ENCODE measurements at regions not wholly inside any gene's neighbourhood (a gene's known extent, or its start where the extent isn't known, plus 50 kb on each side); places are given as distances from the start of the nearest gene placed in this dataset.

GRCh38 chr11:29200791-29201562 is 815.9 kb downstream of the KCNA4 start:
- no peaks in the 10 kb centered on the region for H3K27me3 ChIP-seq (ENCODE audit: control insufficient read depth in 1 of 2, insufficient read depth in 2 of 2, low read length in 2 of 2)
- H3K27ac ChIP-seq (ENCODE audit: low read depth in 2 of 2, low read length in 1 of 2) = no peak overlapping the region
- H3K36me3 ChIP-seq (ENCODE audit: control insufficient read depth in 2 of 2, insufficient read depth in 2 of 2, low read length in 1 of 2) = no peaks in the 10 kb centered on the region
- WGBS, 2 donors = 54 to 60% methylated on average over 11 of the region's 11 CpGs
- H3K9me3 ChIP-seq (ENCODE audit: control insufficient read depth in 2 of 2, insufficient read depth in 1 of 2, low read depth in 1 of 2, low read length in 1 of 2) = peaks cover 0 to 2% of the 10 kb centered on the region in 2 donors
- no peak overlapping the region for H3K4me3 ChIP-seq (ENCODE audit: low read depth in 1 of 2, low read length in 2 of 2)
- H3K4me1 ChIP-seq (ENCODE audit: control insufficient read depth in 2 of 2, insufficient read depth in 2 of 2, low read length in 1 of 2) = no peaks in the 10 kb centered on the region

- H3K4me3 ChIP-seq (ENCODE audit: low read depth in 1 of 2, low read length in 2 of 2) = no peak overlapping the region
- H3K27me3 ChIP-seq (ENCODE audit: control insufficient read depth in 1 of 2, insufficient read depth in 2 of 2, low read length in 2 of 2) = no peaks in the 10 kb centered on the region
- H3K36me3 ChIP-seq (ENCODE audit: control insufficient read depth in 2 of 2, insufficient read depth in 2 of 2, low read length in 1 of 2) = no peaks in the 10 kb centered on the region
- H3K27ac ChIP-seq (ENCODE audit: low read depth in 2 of 2, low read length in 1 of 2) = no peak overlapping the region
- H3K9me3 ChIP-seq (ENCODE audit: control insufficient read depth in 2 of 2, insufficient read depth in 1 of 2, low read depth in 1 of 2, low read length in 1 of 2) = no peaks in the 10 kb centered on the region
- H3K4me1 ChIP-seq (ENCODE audit: control insufficient read depth in 2 of 2, insufficient read depth in 2 of 2, low read length in 1 of 2) = no peaks in the 10 kb centered on the region
These were observed 826.5 kb downstream of the KCNA4 start for GRCh38 chr11:29190313-29190712.

- WGBS, 2 donors = 79 to 96% methylated on average over 1 of the region's 1 CpG
- no peaks in the 10 kb centered on the region for H3K27me3 ChIP-seq (ENCODE audit: control insufficient read depth in 1 of 2, insufficient read depth in 2 of 2, low read length in 2 of 2)
- H3K4me1 ChIP-seq (ENCODE audit: control insufficient read depth in 2 of 2, insufficient read depth in 2 of 2, low read length in 1 of 2) = no peaks in the 10 kb centered on the region
- no peak overlapping the region for H3K27ac ChIP-seq (ENCODE audit: low read depth in 2 of 2, low read length in 1 of 2)
- H3K9me3 ChIP-seq (ENCODE audit: control insufficient read depth in 2 of 2, insufficient read depth in 1 of 2, low read depth in 1 of 2, low read length in 1 of 2) = no peaks in the 10 kb centered on the region
- no peaks in the 10 kb centered on the region for H3K36me3 ChIP-seq (ENCODE audit: control insufficient read depth in 2 of 2, insufficient read depth in 2 of 2, low read length in 1 of 2)
- no peak overlapping the region for H3K4me3 ChIP-seq (ENCODE audit: low read depth in 1 of 2, low read length in 2 of 2)
These were observed 829.6 kb downstream of the KCNA4 start for GRCh38 chr11:29187215-29187614.

- 63 to 66% methylated on average over 7 of the region's 7 CpGs for WGBS, 2 donors
- Histone ChIP-seq H3K27ac (ENCODE audit: low read depth in 2 of 2, low read length in 1 of 2) (no peak overlapping the region), H3K27me3 (ENCODE audit: control insufficient read depth in 1 of 2, insufficient read depth in 2 of 2, low read length in 2 of 2) (no peaks in the 10 kb centered on the region), H3K4me1 (ENCODE audit: control insufficient read depth in 2 of 2, insufficient read depth in 2 of 2, low read length in 1 of 2) (no peaks in the 10 kb centered on the region), H3K9me3 (ENCODE audit: control insufficient read depth in 2 of 2, insufficient read depth in 1 of 2, low read depth in 1 of 2, low read length in 1 of 2) (no peaks in the 10 kb centered on the region), H3K4me3 (ENCODE audit: low read depth in 1 of 2, low read length in 2 of 2) (no peak overlapping the region), H3K36me3 (ENCODE audit: control insufficient read depth in 2 of 2, insufficient read depth in 2 of 2, low read length in 1 of 2) (no peaks in the 10 kb centered on the region)
These were observed 831.6 kb downstream of the KCNA4 start for GRCh38 chr11:29184939-29185890.

GRCh38 chr11:29183301-29183700 is 833.5 kb downstream of the KCNA4 start:
- Histone ChIP-seq H3K36me3 (ENCODE audit: control insufficient read depth in 2 of 2, insufficient read depth in 2 of 2, low read length in 1 of 2) (no peaks in the 10 kb centered on the region), H3K4me1 (ENCODE audit: control insufficient read depth in 2 of 2, insufficient read depth in 2 of 2, low read length in 1 of 2) (no peaks in the 10 kb centered on the region), H3K27me3 (ENCODE audit: control insufficient read depth in 1 of 2, insufficient read depth in 2 of 2, low read length in 2 of 2) (no peaks in the 10 kb centered on the region), H3K27ac (ENCODE audit: low read depth in 2 of 2, low read length in 1 of 2) (no peak overlapping the region), H3K9me3 (ENCODE audit: control insufficient read depth in 2 of 2, insufficient read depth in 1 of 2, low read depth in 1 of 2, low read length in 1 of 2) (no peaks in the 10 kb centered on the region), H3K4me3 (ENCODE audit: low read depth in 1 of 2, low read length in 2 of 2) (no peak overlapping the region)
- 61 to 70% methylated on average over 1 of the region's 1 CpG for WGBS, 2 donors

DNA sequence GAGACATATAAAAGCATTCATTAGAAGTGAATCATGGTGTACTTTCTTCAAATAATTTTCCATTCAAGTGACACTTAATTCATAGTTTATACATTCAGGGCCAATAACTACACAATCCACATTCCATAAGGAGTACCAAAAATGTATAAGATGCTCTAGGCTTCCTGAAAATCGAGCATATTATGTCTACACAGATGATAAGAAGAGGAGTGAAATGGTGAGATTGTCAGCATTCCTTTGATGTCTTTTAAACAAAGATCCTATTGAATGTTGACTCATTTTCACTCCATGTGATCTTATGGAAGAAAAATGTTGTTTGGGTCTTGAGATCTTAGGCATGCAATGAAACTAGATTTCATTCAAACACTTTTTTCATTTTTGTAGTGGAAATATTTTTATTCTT is 843.2 kb downstream of the KCNA4 start:
- no peaks in the 10 kb centered on the region for H3K9me3 ChIP-seq (ENCODE audit: control insufficient read depth in 2 of 2, insufficient read depth in 1 of 2, low read depth in 1 of 2, low read length in 1 of 2)
- no peaks in the 10 kb centered on the region for H3K27me3 ChIP-seq (ENCODE audit: control insufficient read depth in 1 of 2, insufficient read depth in 2 of 2, low read length in 2 of 2)
- H3K27ac ChIP-seq (ENCODE audit: low read depth in 2 of 2, low read length in 1 of 2) = no peak overlapping the region
- H3K4me3 ChIP-seq (ENCODE audit: low read depth in 1 of 2, low read length in 2 of 2) = no peak overlapping the region
- WGBS, 2 donors = 6 to 10% methylated on average over 1 of the region's 1 CpG
- no peaks in the 10 kb centered on the region for H3K36me3 ChIP-seq (ENCODE audit: control insufficient read depth in 2 of 2, insufficient read depth in 2 of 2, low read length in 1 of 2)
- H3K4me1 ChIP-seq (ENCODE audit: control insufficient read depth in 2 of 2, insufficient read depth in 2 of 2, low read length in 1 of 2) = no peaks in the 10 kb centered on the region

DNA sequence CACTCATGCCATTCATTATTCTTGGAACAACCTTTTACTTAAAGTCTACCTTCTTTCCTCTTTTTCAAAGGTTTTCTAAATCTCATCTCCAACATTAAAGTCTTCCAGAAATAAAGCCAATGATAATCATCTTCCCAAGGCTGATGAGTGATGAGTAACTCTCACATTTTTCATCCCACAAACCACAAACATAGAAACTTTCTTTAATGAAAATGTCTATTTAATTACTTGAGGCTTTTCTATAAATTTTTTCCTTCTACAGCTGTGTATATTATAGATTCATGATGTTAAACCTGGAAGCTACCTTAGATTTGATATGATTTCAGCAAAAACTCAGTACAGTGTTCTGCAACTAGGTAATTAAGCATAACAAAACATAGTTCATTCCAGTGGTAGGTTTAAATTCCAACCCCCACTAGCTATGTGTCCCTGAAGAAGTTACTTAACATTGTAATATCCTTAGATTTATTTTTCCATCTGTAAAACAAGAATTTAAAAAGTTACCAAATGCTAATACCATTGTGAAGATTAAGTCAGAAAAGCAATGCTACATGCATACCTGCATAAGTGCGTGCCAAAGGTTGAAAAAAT is 845.4 kb downstream of the KCNA4 start:
- Histone ChIP-seq H3K27me3 (ENCODE audit: control insufficient read depth in 1 of 2, insufficient read depth in 2 of 2, low read length in 2 of 2) (no peaks in the 10 kb centered on the region), H3K4me1 (ENCODE audit: control insufficient read depth in 2 of 2, insufficient read depth in 2 of 2, low read length in 1 of 2) (no peaks in the 10 kb centered on the region), H3K36me3 (ENCODE audit: control insufficient read depth in 2 of 2, insufficient read depth in 2 of 2, low read length in 1 of 2) (no peaks in the 10 kb centered on the region), H3K27ac (ENCODE audit: low read depth in 2 of 2, low read length in 1 of 2) (no peak overlapping the region), H3K9me3 (ENCODE audit: control insufficient read depth in 2 of 2, insufficient read depth in 1 of 2, low read depth in 1 of 2, low read length in 1 of 2) (no peaks in the 10 kb centered on the region), H3K4me3 (ENCODE audit: low read depth in 1 of 2, low read length in 2 of 2) (no peak overlapping the region)
- WGBS, 2 donors = 85 to 90% methylated on average over 1 of the region's 1 CpG

DNA sequence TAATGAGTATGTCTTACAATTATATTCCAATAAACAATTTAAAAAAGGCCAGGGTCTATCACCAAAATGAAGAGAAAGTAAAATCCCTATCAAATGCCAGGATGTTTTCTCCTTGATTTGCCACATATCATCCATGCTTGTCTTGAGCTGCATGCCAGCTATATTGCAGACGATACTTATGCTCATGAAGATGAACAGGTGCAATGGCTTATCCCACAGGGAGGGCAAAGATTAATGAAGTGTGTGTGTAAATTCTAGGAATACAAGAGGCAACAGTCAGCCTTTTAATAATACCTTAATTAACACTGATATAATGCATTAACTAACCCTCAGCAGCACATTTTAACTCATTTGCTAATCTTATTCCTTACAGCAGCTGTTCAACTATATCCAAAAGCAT is 850.5 kb downstream of the KCNA4 start:
- Histone ChIP-seq H3K9me3 (ENCODE audit: control insufficient read depth in 2 of 2, insufficient read depth in 1 of 2, low read depth in 1 of 2, low read length in 1 of 2) (no peaks in the 10 kb centered on the region), H3K36me3 (ENCODE audit: control insufficient read depth in 2 of 2, insufficient read depth in 2 of 2, low read length in 1 of 2) (no peaks in the 10 kb centered on the region), H3K27me3 (ENCODE audit: control insufficient read depth in 1 of 2, insufficient read depth in 2 of 2, low read length in 2 of 2) (no peaks in the 10 kb centered on the region), H3K27ac (ENCODE audit: low read depth in 2 of 2, low read length in 1 of 2) (no peak overlapping the region), H3K4me3 (ENCODE audit: low read depth in 1 of 2, low read length in 2 of 2) (no peak overlapping the region), H3K4me1 (ENCODE audit: control insufficient read depth in 2 of 2, insufficient read depth in 2 of 2, low read length in 1 of 2) (no peaks in the 10 kb centered on the region)
- 49 to 64% methylated on average over 1 of the region's 1 CpG for WGBS, 2 donors

DNA sequence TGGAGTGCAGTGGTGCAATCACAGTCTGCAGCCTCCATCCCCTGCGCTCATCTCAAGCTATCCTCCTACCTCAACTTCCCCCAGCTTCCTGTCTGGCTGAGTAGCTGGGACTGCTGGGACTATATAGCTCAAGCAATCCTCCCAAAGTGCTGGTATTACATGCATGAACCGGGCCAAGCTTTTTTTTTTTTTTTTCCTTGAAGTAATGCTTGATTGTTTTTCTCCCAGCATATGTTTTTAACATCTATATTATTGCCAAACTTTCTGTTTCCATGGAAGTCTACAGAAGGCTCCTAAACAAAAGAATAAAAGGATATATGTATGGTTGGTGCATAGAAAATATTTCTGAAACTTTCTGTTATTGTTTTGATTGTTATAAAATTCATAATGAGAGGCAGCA is 853.6 kb downstream of the KCNA4 start:
- no peaks in the 10 kb centered on the region for H3K36me3 ChIP-seq (ENCODE audit: control insufficient read depth in 2 of 2, insufficient read depth in 2 of 2, low read length in 1 of 2)
- no peaks in the 10 kb centered on the region for H3K9me3 ChIP-seq (ENCODE audit: control insufficient read depth in 2 of 2, insufficient read depth in 1 of 2, low read depth in 1 of 2, low read length in 1 of 2)
- WGBS, 2 donors = 72 to 76% methylated on average over 2 of the region's 2 CpGs
- H3K27me3 ChIP-seq (ENCODE audit: control insufficient read depth in 1 of 2, insufficient read depth in 2 of 2, low read length in 2 of 2) = no peaks in the 10 kb centered on the region
- H3K4me1 ChIP-seq (ENCODE audit: control insufficient read depth in 2 of 2, insufficient read depth in 2 of 2, low read length in 1 of 2) = no peaks in the 10 kb centered on the region
- no peak overlapping the region for H3K27ac ChIP-seq (ENCODE audit: low read depth in 2 of 2, low read length in 1 of 2)
- H3K4me3 ChIP-seq (ENCODE audit: low read depth in 1 of 2, low read length in 2 of 2) = no peak overlapping the region

Data from esophagus (tissue), 2 donors.